GM10248 (cell line): ENCODE measurements at regions not wholly inside any gene's neighbourhood (a gene's known extent, or its start where the extent isn't known, plus 50 kb on each side); places are given as distances from the start of the nearest gene placed in this dataset.

ENCODE experiments used
- CTCF ChIA-PET: fragments of 300-600 bp; sonication (Branson Sonifier 250); formaldehyde crosslinking; extraction: SDS; loops from one replicate; lab custom pipeline; 2021; ENCODE audit warnings: antibody characterized with exemption; lab: Yijun Ruan, JAX
- POLR2A ChIA-PET: fragments of 350-650 bp; sonication (Branson Sonifier 250); formaldehyde crosslinking; extraction: SDS; loops from one replicate; lab custom pipeline; 2020; ENCODE audit warnings: antibody characterized with exemption; lab: Yijun Ruan, JAX
- DNase-seq: peaks from one replicate; pipeline ENCODE4 v3.0.0; 2012; ENCODE audit errors: extremely low spot score
- TF ChIP-seq, protein P1 (sequence below): IDR thresholded peaks from 2 replicates; pipeline ENCODE4 v1.5.1; 2012; ENCODE audit warnings: mild to moderate bottlenecking, low read depth; ENCODE audit errors: extremely low read depth, missing control alignments, control extremely low read depth

DNA sequence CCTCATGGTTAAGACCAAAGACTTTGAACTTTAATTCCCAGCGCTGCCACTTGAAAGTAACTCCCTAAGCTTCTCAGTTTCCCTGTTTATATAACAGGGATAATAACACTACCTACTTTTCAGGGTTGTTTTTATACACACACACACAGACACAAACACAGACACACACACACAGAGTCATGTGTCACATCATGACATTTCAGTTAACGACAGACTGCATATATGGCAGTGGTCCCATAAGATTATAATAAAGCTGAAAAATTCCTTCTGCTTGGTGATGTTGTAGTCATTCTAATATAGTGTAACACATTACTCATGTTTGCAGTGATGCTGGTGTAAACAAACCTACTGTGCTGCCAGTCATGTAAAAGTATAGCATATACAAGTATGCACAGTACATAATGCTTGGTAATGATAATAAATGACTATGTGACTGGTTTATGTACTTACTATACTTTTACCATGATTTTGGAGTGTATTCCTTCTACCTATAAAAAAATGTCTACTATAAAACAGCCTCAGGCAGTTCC is 89.2 kb upstream of the ITGA4 start:
- ChIA-PET POLR2A (no interaction called here), CTCF (interaction anchor here (0.9 to 1.7 kb wide), 5 partner anchors 13 to 262 kb away, joined by 3 to 6 read pairs (median 3); no protein-coding TSS in a partner anchor)
- DNase-seq, result no peak
- TF ChIP-seq, protein P1, sequence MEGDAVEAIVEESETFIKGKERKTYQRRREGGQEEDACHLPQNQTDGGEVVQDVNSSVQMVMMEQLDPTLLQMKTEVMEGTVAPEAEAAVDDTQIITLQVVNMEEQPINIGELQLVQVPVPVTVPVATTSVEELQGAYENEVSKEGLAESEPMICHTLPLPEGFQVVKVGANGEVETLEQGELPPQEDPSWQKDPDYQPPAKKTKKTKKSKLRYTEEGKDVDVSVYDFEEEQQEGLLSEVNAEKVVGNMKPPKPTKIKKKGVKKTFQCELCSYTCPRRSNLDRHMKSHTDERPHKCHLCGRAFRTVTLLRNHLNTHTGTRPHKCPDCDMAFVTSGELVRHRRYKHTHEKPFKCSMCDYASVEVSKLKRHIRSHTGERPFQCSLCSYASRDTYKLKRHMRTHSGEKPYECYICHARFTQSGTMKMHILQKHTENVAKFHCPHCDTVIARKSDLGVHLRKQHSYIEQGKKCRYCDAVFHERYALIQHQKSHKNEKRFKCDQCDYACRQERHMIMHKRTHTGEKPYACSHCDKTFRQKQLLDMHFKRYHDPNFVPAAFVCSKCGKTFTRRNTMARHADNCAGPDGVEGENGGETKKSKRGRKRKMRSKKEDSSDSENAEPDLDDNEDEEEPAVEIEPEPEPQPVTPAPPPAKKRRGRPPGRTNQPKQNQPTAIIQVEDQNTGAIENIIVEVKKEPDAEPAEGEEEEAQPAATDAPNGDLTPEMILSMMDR, result no peak

DNA sequence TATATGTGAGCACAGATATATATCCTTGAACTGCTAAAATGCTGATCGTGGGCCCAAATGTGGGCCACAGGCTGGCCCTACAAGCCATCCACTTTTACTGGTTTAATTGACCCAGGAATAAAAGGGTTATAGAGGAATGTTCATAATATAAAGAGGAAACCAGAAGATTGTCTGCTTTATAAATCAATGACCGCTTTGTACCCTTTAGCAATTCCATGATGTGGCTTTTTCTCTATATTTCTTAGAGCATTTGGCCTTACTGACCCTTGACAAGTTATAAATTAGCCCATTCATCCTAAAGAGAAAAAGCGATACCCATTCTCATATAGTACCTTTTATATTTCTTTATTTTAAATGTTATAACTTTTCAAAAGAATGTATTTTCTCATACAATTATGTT is 87.1 kb upstream of the ITGA4 start:
- TF ChIP-seq, protein P1, result no peak
- CTCF ChIA-PET, result interaction anchor here (0.8 kb wide), 1 partner anchor 10 kb away, joined by 3 read pairs; no protein-coding TSS in a partner anchor
- POLR2A ChIA-PET, result no interaction called here
- no peak for DNase-seq

DNA sequence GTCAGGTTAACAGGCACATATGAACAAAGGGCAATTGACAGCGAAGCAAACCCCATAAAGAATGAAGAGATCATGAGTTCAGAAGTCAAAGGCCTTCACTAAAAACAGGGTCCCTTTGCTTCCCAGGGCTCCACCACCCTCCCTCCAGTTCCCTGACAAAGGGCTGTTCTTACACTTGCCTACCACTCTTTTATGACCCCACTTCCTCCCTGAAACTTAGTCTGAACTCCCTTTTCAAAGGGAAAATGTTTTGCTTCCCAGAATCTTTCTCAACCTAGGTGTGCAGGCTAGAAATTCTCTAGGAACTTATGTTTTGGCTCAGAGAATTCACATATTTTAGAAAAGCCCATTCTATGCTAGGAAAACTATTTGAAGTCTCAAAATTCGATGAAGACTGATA is 86.0 kb upstream of the ITGA4 start:
- DNase-seq, result no peak
- ChIA-PET CTCF (interaction anchor here (3.9 kb wide), 1 partner anchor 8 kb away, joined by 17 read pairs; no protein-coding TSS in a partner anchor), POLR2A (no interaction called here)
- TF ChIP-seq, protein P1, result no peak

DNA sequence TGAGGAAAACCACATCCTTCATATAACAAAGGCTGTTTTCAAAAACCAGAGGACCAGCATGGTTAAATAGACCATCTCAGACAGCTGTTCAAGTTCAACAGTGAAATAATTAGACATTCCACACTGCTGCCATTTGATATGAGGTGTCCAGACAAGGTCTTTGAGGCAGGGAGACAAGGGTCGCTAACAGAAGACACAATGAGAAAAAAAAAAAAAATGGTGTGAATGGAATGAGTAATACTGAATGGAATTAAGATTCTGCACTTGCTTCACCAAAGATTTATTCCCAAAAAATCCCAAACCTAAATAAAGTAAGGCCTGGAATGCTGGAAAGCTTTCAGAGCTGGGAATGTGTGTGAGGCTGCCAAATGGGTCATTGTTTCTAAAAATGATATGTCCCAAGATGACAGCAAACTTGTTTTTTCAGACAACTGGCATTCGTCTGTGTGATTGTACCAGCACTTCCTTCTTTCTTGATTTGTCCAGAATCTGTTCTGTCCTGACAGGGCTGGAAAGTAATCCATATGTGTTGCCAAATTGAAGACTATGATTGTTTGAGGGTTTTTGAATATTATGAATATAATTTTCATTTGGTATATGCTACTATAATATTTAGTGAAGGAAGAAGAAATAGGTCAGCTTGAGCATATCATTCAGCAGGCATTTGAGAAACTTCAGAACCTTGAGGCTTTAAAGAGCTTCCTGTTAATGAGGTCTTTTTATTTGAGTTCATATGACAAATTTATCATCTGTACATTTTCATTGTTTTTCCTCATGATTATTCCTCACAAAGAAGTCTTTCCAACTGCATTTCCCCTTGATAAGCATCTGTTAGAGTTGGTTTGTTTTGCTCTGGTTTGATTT is 85.2 kb upstream of the ITGA4 start:
- CTCF ChIA-PET, result interaction anchor here (1.0 to 3.9 kb wide), 6 partner anchors 9 to 129 kb away, joined by 3 to 17 read pairs (median 3); no protein-coding TSS in a partner anchor
- POLR2A ChIA-PET, result no interaction called here
- DNase-seq, result no peak

DNA sequence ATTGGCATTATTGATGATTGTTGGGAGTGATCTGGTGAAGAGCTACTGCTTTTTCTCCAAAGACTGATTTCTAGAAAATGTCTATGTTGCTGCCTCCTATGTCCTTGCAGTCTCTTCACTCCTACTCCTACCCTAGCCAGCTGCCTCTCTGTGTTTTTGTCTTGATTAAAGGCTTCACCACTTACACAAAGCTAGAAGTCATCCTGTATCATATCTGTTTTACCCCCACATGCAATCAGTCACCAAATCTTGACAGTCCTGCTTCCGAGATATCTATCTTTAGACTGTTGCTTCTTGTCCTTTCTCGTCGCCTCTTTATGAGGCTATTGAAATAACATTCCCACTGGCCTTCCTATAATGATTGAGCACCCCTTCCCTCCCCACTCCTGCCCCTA is 84.5 kb upstream of the ITGA4 start:
- ChIA-PET CTCF (interaction anchor here (0.8 to 3.9 kb wide), 10 partner anchors 10 to 129 kb away, joined by 3 to 17 read pairs (median 3); no protein-coding TSS in a partner anchor), POLR2A (no interaction called here)
- DNase-seq, result no peak

More for the DNA sequence above, 85.2 kb upstream of the ITGA4 start:
- TF ChIP-seq, protein P1, result no peak

More for the DNA sequence above, 84.5 kb upstream of the ITGA4 start:
- TF ChIP-seq, protein P1, result no peak
